Calu3 (cell line): ENCODE measurements at regions not wholly inside any gene's neighbourhood (a gene's known extent, or its start where the extent isn't known, plus 50 kb on each side); places are given as distances from the start of the nearest gene placed in this dataset.

Experiments used
- BruUV-seq: library from RNA; stranded (reverse); fragments of 400-500 nt; replicated peaks from 2 replicates; lab custom pipeline; 2021; lab: Mats Ljungman, UMichigan
- CTCF ChIA-PET: fragments of 300-600 bp; sonication (Branson Sonifier 250); formaldehyde crosslinking; loops from one replicate; lab custom pipeline; 2022; ENCODE audit warnings: antibody characterized with exemption; lab: Charles Lee
- DNase-seq: peaks from one replicate; pipeline ENCODE4 v3.0.0; 2022
- H3K27ac Mint-ChIP-seq: one replicate; pipeline ENCODE4 v1.8.0; 2022; ENCODE audit warnings: mixed read lengths; ENCODE audit not compliant: unreplicated experiment
- H3K27me3 Mint-ChIP-seq: one replicate; pipeline ENCODE4 v1.8.0; 2022; ENCODE audit warnings: mixed read lengths; ENCODE audit not compliant: unreplicated experiment
- H3K36me3 Mint-ChIP-seq: one replicate; pipeline ENCODE4 v1.8.0; 2022; ENCODE audit warnings: mild to moderate bottlenecking, moderate library complexity, mixed read lengths; ENCODE audit not compliant: insufficient read depth, unreplicated experiment
- H3K4me1 Mint-ChIP-seq: one replicate; pipeline ENCODE4 v1.8.0; 2022; ENCODE audit warnings: mild to moderate bottlenecking, low read depth, mixed read lengths; ENCODE audit not compliant: unreplicated experiment
- H3K4me3 Mint-ChIP-seq: one replicate; pipeline ENCODE4 v1.8.0; 2022; ENCODE audit warnings: mild to moderate bottlenecking, low read depth, moderate library complexity, mixed read lengths; ENCODE audit not compliant: unreplicated experiment
- H3K9me3 Mint-ChIP-seq: one replicate; pipeline ENCODE4 v1.8.0; 2022; ENCODE audit warnings: low read depth, mixed read lengths; ENCODE audit not compliant: unreplicated experiment
- CTCF ChIP-seq: fragments of 200-600 bp; IDR thresholded peaks from one replicate; pipeline ENCODE4 v1.8.0; 2022; ENCODE audit warnings: antibody characterized with exemption; ENCODE audit not compliant: unreplicated experiment
- intact Hi-C: fragments of 100-400 bp; cut with micrococcal nuclease; formaldehyde crosslinking; loops from one replicate; pipeline ENCODE4 v1.10.0; 2022; ENCODE audit not compliant: unreplicated experiment

GRCh38 chr14:54314365-54315104, 82.3 kb upstream of the CDKN3 start:
- no peak overlapping the region for H3K4me3 Mint-ChIP-seq
- no peaks in the 10 kb centered on the region for H3K9me3 Mint-ChIP-seq
- CTCF ChIA-PET = no interaction called here
- DNase-seq = no peak
- H3K27me3 Mint-ChIP-seq = no peaks in the 10 kb centered on the region
- no peaks in the 10 kb centered on the region for H3K36me3 Mint-ChIP-seq
- H3K4me1 Mint-ChIP-seq = peaks cover 17% of the 10 kb centered on the region
- H3K27ac Mint-ChIP-seq = no peak overlapping the region
- intact Hi-C loops = loop anchor here (5.0 kb wide), 1 partner anchor 62 kb away; no protein-coding TSS in a partner anchor
- no TSS peak for BruUV-seq
- no peak for TF ChIP-seq CTCF

- no peak for TF ChIP-seq CTCF
- Mint-ChIP-seq H3K27me3 (no peaks in the 10 kb centered on the region), H3K27ac (no peak overlapping the region), H3K4me1 (peaks cover 15% of the 10 kb centered on the region), H3K4me3 (no peak overlapping the region), H3K36me3 (no peaks in the 10 kb centered on the region), H3K9me3 (no peaks in the 10 kb centered on the region)
- no peak for DNase-seq
- no TSS peak for BruUV-seq
- CTCF ChIA-PET = no interaction called here
- intact Hi-C loops = no loop called here
Observed at GRCh38 chr14:54316652-54317051, 80.2 kb upstream of the CDKN3 start.

GRCh38 chr14:54317391-54317790, 79.4 kb upstream of the CDKN3 start:
- Mint-ChIP-seq H3K27me3 (no peaks in the 10 kb centered on the region), H3K4me1 (peaks cover 8% of the 10 kb centered on the region), H3K27ac (no peak overlapping the region), H3K36me3 (no peaks in the 10 kb centered on the region), H3K9me3 (no peaks in the 10 kb centered on the region), H3K4me3 (no peak overlapping the region)
- BruUV-seq = no TSS peak
- TF ChIP-seq CTCF = no peak
- intact Hi-C loops = no loop called here
- DNase-seq = no peak
- CTCF ChIA-PET = no interaction called here

- Mint-ChIP-seq H3K9me3 (no peaks in the 10 kb centered on the region), H3K36me3 (no peaks in the 10 kb centered on the region), H3K27me3 (no peaks in the 10 kb centered on the region), H3K27ac (no peak overlapping the region), H3K4me3 (no peak overlapping the region), H3K4me1 (no peaks in the 10 kb centered on the region)
- DNase-seq = no peak
- CTCF ChIA-PET = no interaction called here
- no TSS peak for BruUV-seq
- no peak for TF ChIP-seq CTCF
- intact Hi-C loops = loop anchor here (10.0 kb wide), 1 partner anchor 387 kb away; no protein-coding TSS in a partner anchor
Observed at GRCh38 chr14:54322246-54322645, 74.6 kb upstream of the CDKN3 start.
